ENCODE measurements at regions not wholly inside any gene's neighbourhood (a gene's known extent, or its start where the extent isn't known, plus 50 kb on each side); places are given as distances from the start of the nearest gene placed in this dataset.

GRCh38 chr6:3577517-3577916 is 120.7 kb upstream of the SLC22A23 start:
- no peak overlapping the region for H3K27ac ChIP-seq
- no peak for TF ChIP-seq CTCF (conservative IDR thresholded peaks at IDR 0.05)

- H3K27ac ChIP-seq: no peak overlapping the region
- no peak for TF ChIP-seq CTCF (conservative IDR thresholded peaks at IDR 0.05)
Observed at GRCh38 chr6:3575701-3576100, 118.9 kb upstream of the SLC22A23 start.

- no peak overlapping the region for H3K27ac ChIP-seq
- TF ChIP-seq CTCF (conservative IDR thresholded peaks at IDR 0.05): no peak
Observed at GRCh38 chr6:3575166-3575565, 118.3 kb upstream of the SLC22A23 start.

GRCh38 chr6:3573670-3574069 is 116.8 kb upstream of the SLC22A23 start:
- no peak overlapping the region for H3K27ac ChIP-seq
- TF ChIP-seq CTCF (conservative IDR thresholded peaks at IDR 0.05): no peak

- no peak for TF ChIP-seq CTCF (conservative IDR thresholded peaks at IDR 0.05)
- H3K27ac ChIP-seq: no peak overlapping the region
Observed at GRCh38 chr6:3571836-3572235, 115.0 kb upstream of the SLC22A23 start.

GRCh38 chr6:3571250-3571681 is 114.4 kb upstream of the SLC22A23 start:
- TF ChIP-seq CTCF (conservative IDR thresholded peaks at IDR 0.05): no peak
- H3K27ac ChIP-seq: no peak overlapping the region

GRCh38 chr6:3569816-3570215 is 113.0 kb upstream of the SLC22A23 start:
- no peak for TF ChIP-seq CTCF (conservative IDR thresholded peaks at IDR 0.05)
- no peak overlapping the region for H3K27ac ChIP-seq
